ENCODE measurements at regions not wholly inside any gene's neighbourhood (a gene's known extent, or its start where the extent isn't known, plus 50 kb on each side); places are given as distances from the start of the nearest gene placed in this dataset.

GRCh38 chr18:23356915-23357601 lies 96.0 kb upstream of the RIOK3 start:
- H3K4me1 Mint-ChIP-seq = peaks cover 57% of the 10 kb centered on the region
- H3K9me3 Mint-ChIP-seq = peaks cover 17% of the 10 kb centered on the region
- H3K4me3 Mint-ChIP-seq = no peak overlapping the region
- no peak overlapping the region for H3K27ac Mint-ChIP-seq
- H3K27me3 Mint-ChIP-seq (ENCODE audit: low read depth, poor library complexity) = peaks cover 7% of the 10 kb centered on the region
- no peak for TF ChIP-seq CTCF (IDR thresholded peaks at IDR 0.05)
- DNase-seq = no peak
- peaks cover 36% of the 10 kb centered on the region for H3K36me3 Mint-ChIP-seq (ENCODE audit: low read depth)

GRCh38 chr18:23357996-23358594 lies 95.0 kb upstream of the RIOK3 start:
- H3K4me1 Mint-ChIP-seq = peaks cover 47% of the 10 kb centered on the region
- H3K9me3 Mint-ChIP-seq = peaks cover 17% of the 10 kb centered on the region
- H3K27ac Mint-ChIP-seq = no peak overlapping the region
- no peak overlapping the region for H3K4me3 Mint-ChIP-seq
- no peak for DNase-seq
- TF ChIP-seq CTCF (IDR thresholded peaks at IDR 0.05) = no peak
- peaks cover 32% of the 10 kb centered on the region for H3K36me3 Mint-ChIP-seq (ENCODE audit: low read depth)
- peaks cover 2% of the 10 kb centered on the region for H3K27me3 Mint-ChIP-seq (ENCODE audit: low read depth, poor library complexity)

GRCh38 chr18:23359421-23359820 lies 93.7 kb upstream of the RIOK3 start:
- H3K36me3 Mint-ChIP-seq (ENCODE audit: low read depth) = peaks cover 28% of the 10 kb centered on the region
- H3K4me1 Mint-ChIP-seq = peaks cover 36% of the 10 kb centered on the region
- DNase-seq = no peak
- peaks cover 2% of the 10 kb centered on the region for H3K27me3 Mint-ChIP-seq (ENCODE audit: low read depth, poor library complexity)
- H3K9me3 Mint-ChIP-seq = peaks cover 17% of the 10 kb centered on the region
- no peak for TF ChIP-seq CTCF (IDR thresholded peaks at IDR 0.05)
- H3K4me3 Mint-ChIP-seq = no peak overlapping the region
- H3K27ac Mint-ChIP-seq = no peak overlapping the region

- Mint-ChIP-seq H3K27me3 (ENCODE audit: low read depth, poor library complexity) (no peaks in the 10 kb centered on the region), H3K36me3 (ENCODE audit: low read depth) (peaks cover 17% of the 10 kb centered on the region), H3K9me3 (peaks cover 17% of the 10 kb centered on the region), H3K4me1 (no peaks in the 10 kb centered on the region), H3K27ac (peak overlapping the region; percentile 86), H3K4me3 (no peak overlapping the region)
- DNase-seq = no peak
- TF ChIP-seq CTCF (IDR thresholded peaks at IDR 0.05) = no peak
Measured at GRCh38 chr18:23363865-23364570, 89.1 kb upstream of the RIOK3 start.

- H3K36me3 Mint-ChIP-seq (ENCODE audit: low read depth) = peaks cover 10% of the 10 kb centered on the region
- H3K27ac Mint-ChIP-seq = peak overlapping the region; percentile 24
- H3K27me3 Mint-ChIP-seq (ENCODE audit: low read depth, poor library complexity) = no peaks in the 10 kb centered on the region
- no peak for DNase-seq
- no peaks in the 10 kb centered on the region for H3K4me1 Mint-ChIP-seq
- TF ChIP-seq CTCF (IDR thresholded peaks at IDR 0.05) = no peak
- H3K9me3 Mint-ChIP-seq = peaks cover 4% of the 10 kb centered on the region
- no peak overlapping the region for H3K4me3 Mint-ChIP-seq
Measured at GRCh38 chr18:23365602-23366001, 87.5 kb upstream of the RIOK3 start.

Data from nephron progenitor cell (in vitro differentiated cells).